Thoracic aorta (tissue), 2 donors: ENCODE measurements at regions not wholly inside any gene's neighbourhood (a gene's known extent, or its start where the extent isn't known, plus 50 kb on each side); places are given as distances from the start of the nearest gene placed in this dataset.

Experiments
- ATAC-seq: fragments of 150-250 bp; one replicate; pipeline ENCODE4 v1.8.0; 2017; ENCODE audit warnings: low read depth; ENCODE audit not compliant: insufficient number of reproducible peaks, low FRiP score
- DNase-seq: peaks from one replicate; pipeline ENCODE4 v3.0.0-alpha.2; 2020; ENCODE audit warnings: low spot score
- H3K27ac ChIP-seq, 2 donors: fragments of 200-600 bp; sonication (generic); 1 replicate in 1 of 2; 2 replicates in 1 of 2; pipeline ENCODE4 v1.5.1; 2016; ENCODE audit warnings: mild to moderate bottlenecking in 2 of 2, moderate library complexity in 2 of 2
- H3K27me3 ChIP-seq: fragments of 200-600 bp; sonication (generic); replicated peaks from 2 replicates; pipeline ENCODE4 v1.6.0; 2016; ENCODE audit warnings: mild to moderate bottlenecking; ENCODE audit not compliant: insufficient read depth
- H3K36me3 ChIP-seq: fragments of 200-600 bp; sonication (generic); one replicate; pipeline ENCODE4 v1.5.1; 2016
- H3K4me1 ChIP-seq, 2 donors: fragments of 200-600 bp; sonication (generic); 1 replicate in 1 of 2; 2 replicates in 1 of 2; pipeline versions ENCODE4 v1.5.1 to v1.6.0; 2016; ENCODE audit warnings: low read depth in 2 of 2, mild to moderate bottlenecking in 1 of 2; ENCODE audit not compliant: control insufficient read depth in 1 of 2
- H3K4me3 ChIP-seq: fragments of 200-600 bp; sonication (generic); 2 replicates; pipeline ENCODE4 v1.5.1; 2016; ENCODE audit warnings: mild to moderate bottlenecking
- H3K9me3 ChIP-seq: fragments of 200-600 bp; sonication (generic); 2 replicates; pipeline ENCODE4 v1.5.1; 2016
- CTCF ChIP-seq: fragments of 200-600 bp; sonication (generic); IDR thresholded peaks from one replicate; pipeline ENCODE4 v1.5.1; 2019; ENCODE audit warnings: antibody characterized with exemption

GRCh38 chr2:76044701-76045100 lies 334.0 kb upstream of the GCFC2 start:
- no peaks in the 10 kb centered on the region for H3K9me3 ChIP-seq
- no peaks in the 10 kb centered on the region for H3K4me1 ChIP-seq
- no peaks in the 10 kb centered on the region for H3K36me3 ChIP-seq
- ATAC-seq (no peak), DNase-seq (no peak)
- no peak overlapping the region for H3K4me3 ChIP-seq
- no peaks in the 10 kb centered on the region for H3K27me3 ChIP-seq
- no peak overlapping the region for H3K27ac ChIP-seq
- no peak for TF ChIP-seq CTCF

DNA sequence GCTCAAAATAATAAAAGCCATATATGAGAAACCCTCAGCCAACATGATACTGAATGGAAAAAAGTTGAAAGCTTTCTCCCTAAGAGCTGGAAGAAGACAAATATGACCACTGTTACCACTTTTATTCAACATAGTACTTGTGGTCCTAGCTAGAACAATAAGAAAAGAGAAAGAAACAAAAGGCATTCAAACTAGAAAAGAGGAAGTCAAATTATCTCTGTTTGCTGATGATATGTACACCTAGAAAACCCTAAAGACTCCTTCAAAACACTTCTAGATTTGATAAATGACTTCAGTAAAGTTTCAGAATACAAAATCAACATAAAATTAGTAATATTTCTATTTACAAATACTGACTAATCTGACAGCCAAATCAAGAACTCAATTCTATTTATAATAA lies 328.8 kb upstream of the GCFC2 start:
- DNase-seq (no peak), ATAC-seq (no peak)
- Histone ChIP-seq H3K36me3 (no peaks in the 10 kb centered on the region), H3K27ac (no peak overlapping the region), H3K4me1 (no peaks in the 10 kb centered on the region), H3K4me3 (no peak overlapping the region), H3K27me3 (no peaks in the 10 kb centered on the region), H3K9me3 (no peaks in the 10 kb centered on the region)
- TF ChIP-seq CTCF: no peak

DNA sequence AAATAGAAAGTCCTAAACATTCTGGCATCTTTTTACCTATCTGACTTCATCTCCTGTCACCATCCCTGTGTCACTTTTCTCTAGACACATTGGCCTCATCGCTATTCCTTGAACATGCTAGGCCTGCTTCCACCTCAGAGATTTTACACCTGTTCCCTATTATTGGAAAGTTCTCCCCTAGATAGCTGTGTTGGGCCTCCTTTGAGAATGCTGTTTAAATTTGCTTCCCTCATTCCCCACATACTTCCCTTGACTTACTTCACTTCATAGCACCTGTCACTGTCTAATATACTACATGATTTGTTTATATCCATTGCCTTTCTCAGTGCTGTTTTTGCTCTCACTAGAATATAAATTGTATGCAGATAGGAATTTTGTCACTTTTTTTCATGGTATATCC lies 317.0 kb upstream of the GCFC2 start:
- no peaks in the 10 kb centered on the region for H3K36me3 ChIP-seq
- ATAC-seq: no peak
- H3K4me1 ChIP-seq: no peaks in the 10 kb centered on the region

GRCh38 chr2:76019128-76019527 lies 308.4 kb upstream of the GCFC2 start:
- H3K36me3 ChIP-seq: no peaks in the 10 kb centered on the region
- TF ChIP-seq CTCF: no peak
- H3K27me3 ChIP-seq: no peaks in the 10 kb centered on the region
- DNase-seq (no peak), ATAC-seq (no peak)
- H3K4me1 ChIP-seq: no peaks in the 10 kb centered on the region
- H3K4me3 ChIP-seq: no peak overlapping the region
- H3K9me3 ChIP-seq: no peaks in the 10 kb centered on the region
- no peak overlapping the region for H3K27ac ChIP-seq

More for the DNA sequence above, 317.0 kb upstream of the GCFC2 start:
- Histone ChIP-seq H3K27ac (no peak overlapping the region), H3K4me3 (no peak overlapping the region), H3K9me3 (no peaks in the 10 kb centered on the region), H3K27me3 (no peaks in the 10 kb centered on the region)
- no peak for DNase-seq
- no peak for TF ChIP-seq CTCF

DNA sequence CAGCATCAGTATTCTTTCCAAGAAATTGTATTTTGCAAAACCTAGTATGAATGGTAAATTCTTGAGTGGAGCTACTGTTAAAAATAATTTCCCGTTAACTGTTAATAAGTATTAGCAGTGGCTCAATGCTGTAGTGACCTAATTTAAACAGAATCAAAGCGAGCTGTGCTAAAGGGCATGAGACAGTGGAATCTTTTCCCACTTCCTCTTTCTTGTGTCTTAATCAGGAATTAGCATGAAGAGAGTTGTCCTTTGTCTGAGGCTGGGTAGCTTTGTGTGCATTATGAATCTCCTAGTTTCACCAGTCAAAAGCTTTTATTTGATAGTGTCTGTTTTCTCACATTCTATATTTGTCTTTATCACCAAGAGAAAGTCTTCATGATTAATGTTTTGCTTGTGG lies 298.8 kb upstream of the GCFC2 start:
- H3K27ac ChIP-seq: no peak overlapping the region
- ATAC-seq (no peak), DNase-seq (no peak)
- H3K4me3 ChIP-seq: no peak overlapping the region
- H3K36me3 ChIP-seq: no peaks in the 10 kb centered on the region
- no peak for TF ChIP-seq CTCF
- H3K4me1 ChIP-seq: no peaks in the 10 kb centered on the region
- no peaks in the 10 kb centered on the region for H3K9me3 ChIP-seq
- H3K27me3 ChIP-seq: no peaks in the 10 kb centered on the region
